COLO668 (cell line): ENCODE measurements at regions not wholly inside any gene's neighbourhood (a gene's known extent, or its start where the extent isn't known, plus 50 kb on each side); places are given as distances from the start of the nearest gene placed in this dataset.

Experiments
- DNase-seq: peaks from one replicate; lab custom pipeline; 2025; ENCODE audit not compliant: unreplicated experiment; lab: John Stamatoyannopoulos, UW

DNA sequence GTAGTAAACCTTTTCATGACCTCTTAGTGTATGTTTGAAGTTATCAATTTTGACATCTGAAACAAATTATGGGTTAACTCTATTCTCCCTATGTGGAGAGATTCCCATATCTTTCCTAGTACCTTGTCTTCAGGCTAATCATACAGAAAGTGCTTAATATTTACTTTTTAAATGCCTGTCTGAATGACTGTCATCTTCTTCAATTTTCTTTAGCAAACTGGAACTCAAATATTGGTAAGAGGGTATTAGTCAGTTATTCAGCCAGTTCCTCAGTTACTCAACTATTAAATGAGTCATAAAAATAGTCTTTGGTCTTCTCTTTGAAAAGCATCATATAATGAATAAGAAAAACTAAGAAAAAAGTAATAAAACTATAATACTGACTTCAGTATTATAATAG is 1038.0 kb upstream of the PIK3C3 start:
- no peak for DNase-seq

DNA sequence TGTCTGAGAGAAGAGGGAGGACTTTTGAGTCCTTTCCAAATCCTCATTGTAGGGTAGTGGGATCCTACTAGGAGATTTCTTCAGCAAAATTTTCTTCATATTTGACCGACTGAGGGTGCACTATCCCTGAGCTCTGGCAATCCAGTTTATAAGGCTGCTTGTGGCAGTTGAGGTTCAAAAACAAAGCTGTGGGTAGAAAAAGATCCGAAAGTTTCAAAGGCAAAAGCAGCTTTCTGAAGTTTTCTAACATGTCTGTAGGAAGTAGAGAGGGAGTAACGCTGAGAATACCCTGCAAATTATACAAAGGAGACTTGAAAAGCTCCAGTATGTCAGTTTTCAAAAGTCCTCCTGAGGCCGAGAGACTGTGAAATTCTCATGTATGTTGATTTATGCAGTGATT is 1039.3 kb upstream of the PIK3C3 start:
- DNase-seq = no peak

DNA sequence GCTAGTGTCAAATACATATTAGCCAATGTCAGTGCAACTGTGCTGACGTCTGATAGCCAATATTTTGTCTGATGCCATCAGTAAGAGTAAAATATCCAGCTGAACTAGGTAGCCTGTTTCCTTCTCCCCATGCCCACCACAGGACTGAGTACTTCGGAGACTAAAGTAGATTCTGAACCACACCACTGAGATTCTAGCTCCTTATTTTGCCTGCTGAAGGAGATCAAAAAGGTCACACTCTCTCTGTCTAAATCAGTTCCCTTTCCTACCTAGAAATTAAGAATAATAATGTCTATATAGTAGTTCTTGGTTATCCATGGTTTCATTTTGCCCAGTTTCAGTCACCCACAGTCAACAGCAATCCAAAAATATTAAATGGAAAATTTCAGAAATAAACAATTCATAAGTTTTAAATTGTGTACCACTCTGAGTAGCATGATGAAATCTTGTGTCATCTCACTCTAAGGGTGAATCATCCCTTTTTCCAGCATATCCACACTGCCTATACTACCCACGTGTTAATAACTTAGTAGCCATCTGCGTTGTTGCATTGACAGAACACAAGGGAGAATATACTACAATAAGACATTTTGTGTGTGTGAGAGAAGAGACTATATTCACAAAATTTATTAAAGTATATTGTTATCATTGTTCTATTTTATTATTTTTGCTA is 1043.3 kb upstream of the PIK3C3 start:
- DNase-seq = no peak

DNA sequence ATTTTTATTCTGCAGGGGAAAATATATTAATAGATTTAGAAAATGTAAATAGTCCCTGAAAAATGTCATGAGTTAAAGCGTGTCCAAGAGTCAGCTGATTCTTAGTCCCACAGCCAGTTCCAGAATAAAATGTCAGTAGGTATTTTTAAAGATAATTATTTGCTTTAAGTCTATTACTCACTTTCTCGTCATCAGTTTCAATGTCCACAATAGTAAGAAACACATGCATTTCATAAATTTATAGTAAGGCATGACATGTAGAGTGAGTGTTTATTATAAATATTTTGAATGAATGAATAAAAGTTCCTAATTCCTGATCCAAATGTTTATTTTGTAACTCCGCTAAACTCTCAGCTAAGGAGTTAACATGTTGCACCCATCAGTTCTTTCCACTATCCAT is 1044.0 kb upstream of the PIK3C3 start:
- DNase-seq = no peak

DNA sequence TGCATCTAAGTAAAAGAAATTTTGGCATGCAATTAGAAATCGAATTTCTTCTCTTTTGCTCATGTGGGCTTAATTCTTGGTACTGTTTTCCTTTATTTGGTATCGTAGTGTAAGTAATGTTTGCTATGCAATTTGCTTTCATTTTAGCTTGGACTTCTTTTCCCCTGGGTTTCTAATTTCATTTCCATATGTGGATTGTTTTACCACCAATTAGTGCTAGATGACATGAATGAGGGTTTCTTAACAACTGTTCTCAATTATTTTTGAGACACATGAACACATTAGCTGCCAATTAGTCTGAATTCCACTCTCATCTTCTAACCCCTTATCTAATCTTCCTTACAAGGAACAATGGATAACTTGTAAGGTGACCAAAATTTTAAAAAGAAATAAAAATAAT is 1047.2 kb upstream of the PIK3C3 start:
- DNase-seq = no peak

DNA sequence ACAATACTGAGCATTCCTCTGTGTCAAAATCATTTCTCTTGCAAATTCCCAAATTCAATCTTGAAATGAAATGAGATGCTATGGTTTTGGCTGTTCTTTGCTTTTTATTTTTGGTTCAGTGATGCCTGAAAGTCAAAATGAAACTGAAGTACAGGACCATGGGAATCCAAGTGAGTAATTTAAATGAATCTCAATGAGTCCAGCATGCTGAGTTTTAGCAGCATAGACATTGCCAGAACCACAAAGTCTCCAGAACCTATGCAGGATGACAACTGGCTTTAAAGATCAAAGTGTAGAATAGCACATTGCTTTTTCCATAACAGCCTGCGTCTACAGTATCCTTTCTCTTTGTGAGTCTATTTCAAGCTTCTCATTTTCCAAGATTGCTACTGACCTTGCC is 1050.7 kb upstream of the PIK3C3 start:
- no peak for DNase-seq

DNA sequence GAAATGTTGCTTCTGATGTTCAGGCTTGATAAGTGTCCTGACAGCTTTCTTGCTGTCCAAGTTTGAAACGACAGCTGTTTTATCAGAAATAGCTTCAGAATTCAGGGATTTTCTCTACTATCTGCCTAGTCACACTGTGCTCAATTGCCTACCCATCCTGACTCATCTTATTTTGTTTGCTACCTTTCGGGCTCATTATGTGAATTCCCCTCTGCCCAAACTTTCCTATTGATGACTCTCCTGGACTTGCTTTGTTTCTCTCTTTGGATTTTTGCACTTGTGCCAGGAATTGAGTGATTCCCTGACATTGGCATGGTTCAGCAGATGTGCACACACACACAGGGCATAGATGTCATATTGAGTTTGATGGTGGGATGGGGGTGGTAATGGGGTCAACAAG is 1052.6 kb upstream of the PIK3C3 start:
- DNase-seq = no peak

DNA sequence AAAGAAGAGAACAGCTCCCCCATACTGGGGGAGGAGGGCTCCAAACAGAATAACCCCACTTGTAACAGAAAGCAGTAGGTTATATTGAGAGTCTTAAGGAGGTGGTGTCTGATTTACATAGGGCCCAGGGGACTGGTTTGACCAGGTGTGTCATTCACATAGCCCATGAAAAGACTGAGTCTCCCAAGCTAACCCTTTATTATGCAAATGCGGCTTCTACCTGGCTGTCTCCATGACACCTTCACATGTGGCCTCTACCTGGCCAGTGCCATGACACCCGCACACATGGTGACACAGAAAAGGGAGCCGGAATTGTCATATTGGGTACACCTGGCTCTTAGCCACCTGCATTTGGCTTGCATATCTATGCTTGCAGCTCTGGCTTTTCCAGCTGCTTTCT is 1057.2 kb upstream of the PIK3C3 start:
- DNase-seq = no peak

DNA sequence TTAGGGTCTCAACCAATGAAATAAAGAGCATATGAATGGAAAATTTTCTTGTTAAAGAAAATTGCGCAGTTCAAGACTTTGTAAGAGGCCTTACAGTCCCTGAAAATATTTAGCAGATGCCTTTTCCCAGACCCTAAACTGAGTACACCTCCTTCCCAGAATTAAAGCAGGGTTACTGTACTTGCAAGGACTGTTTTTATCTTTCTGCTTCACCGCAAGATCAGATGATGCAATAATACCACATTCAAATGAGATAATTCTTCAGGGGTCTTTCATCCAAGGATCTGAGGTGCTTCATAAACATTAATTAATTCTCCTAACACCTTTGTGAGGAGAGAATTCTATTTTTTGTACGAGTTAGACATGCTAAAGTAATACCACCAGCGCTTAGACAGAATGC is 1071.8 kb upstream of the PIK3C3 start:
- DNase-seq = no peak

DNA sequence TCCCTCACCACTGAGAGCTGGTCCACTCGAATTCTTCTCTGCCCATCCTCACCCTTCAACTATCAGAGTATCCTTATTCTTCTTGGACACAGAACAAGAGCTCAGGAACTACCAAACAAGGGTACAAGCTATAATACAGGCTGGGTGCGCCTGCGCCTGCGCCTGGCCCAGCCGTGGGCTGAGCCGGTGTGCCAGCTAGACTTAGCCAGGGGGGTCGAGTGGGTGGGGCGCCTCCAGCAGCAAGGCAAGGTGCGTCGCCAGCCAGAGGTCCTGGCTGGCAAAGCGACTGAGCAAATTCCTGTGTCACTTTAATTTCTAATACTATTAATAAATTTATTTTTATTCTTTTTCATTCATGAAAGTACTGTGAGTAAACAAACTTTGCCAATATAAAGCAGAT is 1072.6 kb upstream of the PIK3C3 start:
- DNase-seq = no peak

DNA sequence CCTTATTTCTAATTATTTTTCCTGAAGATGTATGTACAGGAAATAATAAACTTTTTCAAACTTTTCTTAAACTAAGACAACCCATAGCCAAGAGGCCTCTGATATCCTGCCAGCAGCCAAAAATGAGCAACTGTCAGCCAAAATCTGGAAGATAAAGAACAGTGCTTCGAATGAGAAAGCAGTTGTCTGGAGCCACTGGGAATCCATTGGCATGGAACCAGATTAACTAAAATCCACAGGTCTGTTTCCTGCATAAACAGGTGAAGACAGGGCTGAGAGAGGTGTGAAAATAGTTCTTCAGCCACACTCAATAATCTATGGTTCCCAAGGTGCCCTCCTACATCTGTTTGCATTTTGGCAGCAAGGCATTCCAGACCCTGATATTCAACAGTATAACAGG is 1076.7 kb upstream of the PIK3C3 start:
- DNase-seq = no peak

DNA sequence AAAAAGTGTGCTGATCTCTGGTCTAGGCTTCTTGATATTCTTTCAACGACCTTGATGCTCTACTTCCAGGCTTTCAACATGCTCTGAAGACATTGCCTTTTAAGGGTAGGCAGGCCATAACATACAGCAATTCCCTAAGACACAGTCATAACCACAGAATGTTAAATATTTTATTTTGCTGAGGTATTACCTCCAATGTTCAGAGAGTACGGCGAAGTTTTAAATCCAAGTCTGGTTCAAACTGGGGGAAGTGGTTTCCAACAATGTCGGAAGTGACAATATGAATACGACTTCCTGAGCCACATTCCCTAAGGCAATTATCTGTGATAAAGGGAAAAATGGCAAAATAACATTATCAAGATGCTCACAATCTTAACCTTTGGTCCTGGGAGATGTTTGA is 1077.9 kb upstream of the PIK3C3 start:
- DNase-seq = no peak

DNA sequence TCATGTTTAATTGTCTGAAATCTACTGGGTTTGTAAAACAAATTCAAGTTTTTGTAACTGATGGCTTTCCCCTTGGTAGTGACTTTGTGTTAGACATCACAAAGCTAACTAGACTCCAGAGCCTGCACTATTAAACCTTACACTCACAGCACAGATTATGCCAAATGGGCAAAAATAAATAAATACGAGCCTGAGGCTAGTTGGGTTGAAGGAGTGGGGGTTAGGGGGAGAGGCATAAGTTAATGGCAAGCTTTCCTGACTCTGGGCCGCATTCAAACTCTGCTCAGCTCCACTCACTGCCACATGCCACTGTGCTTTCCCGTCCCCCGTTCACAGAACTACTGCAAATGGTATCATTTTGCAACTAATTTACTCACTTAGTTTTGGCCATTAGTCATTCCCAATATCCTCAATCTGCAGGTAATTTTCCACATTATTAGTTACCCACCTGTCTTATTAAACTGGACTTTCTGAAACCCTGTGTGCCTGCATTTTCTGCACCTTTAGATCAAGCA is 1079.9 kb upstream of the PIK3C3 start:
- DNase-seq = no peak

DNA sequence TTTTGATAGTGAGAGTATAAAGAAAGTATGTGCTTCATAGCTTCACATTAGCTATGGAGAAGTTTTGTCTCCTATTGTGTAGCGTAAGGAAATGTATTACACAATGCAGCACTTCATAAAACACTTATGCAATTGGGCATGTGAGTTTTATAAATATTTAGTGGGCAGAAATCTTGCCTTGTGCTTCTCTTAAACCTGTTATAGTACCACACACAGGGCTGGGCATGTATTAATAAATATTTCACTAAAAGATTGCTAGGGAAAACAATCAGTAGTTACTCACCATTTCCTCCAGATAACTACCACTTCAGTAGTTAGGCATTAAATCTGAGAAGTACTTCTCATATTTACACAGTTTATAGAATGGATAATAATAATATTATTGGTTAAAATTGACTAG is 1080.8 kb upstream of the PIK3C3 start:
- DNase-seq = no peak

DNA sequence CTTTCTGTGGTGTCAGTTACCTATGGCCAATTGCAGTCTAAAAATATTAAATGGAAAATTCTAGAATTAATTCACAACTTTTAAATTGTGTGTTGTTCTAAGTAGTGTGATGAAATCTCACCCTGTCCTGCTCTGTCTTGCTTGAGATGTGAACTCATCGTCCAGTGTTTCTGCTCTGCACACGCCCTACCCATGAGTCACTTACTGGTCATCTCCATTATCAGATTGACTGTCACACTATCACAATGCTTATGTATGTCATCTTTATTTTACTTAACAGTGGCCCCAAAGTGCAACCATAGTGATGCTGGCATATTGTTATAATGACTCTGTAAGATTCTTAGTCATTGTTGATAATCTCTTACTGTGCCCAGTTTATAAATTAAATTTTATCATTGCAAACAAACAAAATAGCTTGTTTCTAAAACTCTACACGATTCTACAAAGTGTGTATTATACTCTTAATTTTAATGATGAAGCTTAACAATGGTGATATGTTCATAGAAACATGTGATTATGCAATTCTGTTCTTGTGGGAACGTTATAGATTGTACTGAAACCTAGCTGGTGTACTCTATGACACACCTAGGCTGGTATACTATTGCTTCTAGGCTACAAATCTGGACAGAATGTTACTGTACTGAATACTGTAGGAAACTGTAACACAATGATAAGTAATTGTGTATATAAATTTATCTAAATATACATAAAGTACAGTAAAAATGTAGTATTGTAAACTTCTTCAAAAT is 1086.8 kb upstream of the PIK3C3 start:
- no peak for DNase-seq

DNA sequence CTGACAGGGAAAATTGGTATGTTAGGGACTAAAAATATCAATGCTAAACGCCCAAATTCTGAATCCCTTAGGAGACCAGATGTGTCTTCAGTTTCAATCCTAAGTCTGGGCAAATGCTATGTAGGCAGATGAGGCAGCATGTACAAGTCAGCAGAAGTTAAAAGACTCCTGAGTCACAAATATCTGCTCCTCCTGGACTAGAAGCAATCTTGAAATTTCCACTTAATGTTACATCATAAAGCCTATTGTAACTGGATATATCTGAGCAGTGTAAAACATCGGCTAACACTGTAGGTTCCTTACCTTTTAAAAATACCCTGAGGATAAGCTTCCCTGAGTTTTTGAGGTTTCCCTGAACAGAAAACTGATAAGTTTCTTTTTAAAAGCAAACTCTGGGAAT is 1087.6 kb upstream of the PIK3C3 start:
- DNase-seq = no peak

DNA sequence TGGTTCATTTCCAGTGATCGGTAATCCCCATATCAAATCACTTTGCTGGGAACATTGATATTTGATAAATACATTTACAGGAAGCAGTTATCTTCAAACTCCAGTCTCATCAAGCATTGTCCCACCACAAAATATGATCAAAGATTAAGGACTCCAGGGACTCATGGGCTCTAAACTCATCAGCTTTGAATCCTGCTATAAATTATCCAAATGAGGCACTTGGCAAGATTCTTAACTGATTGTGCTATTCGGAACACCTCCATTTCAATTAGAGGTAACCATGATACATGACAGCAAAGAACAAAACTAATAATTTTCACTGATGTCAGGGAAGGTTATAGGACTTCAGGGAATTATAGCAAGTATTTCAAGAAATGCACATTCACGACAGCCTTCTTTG is 1088.1 kb upstream of the PIK3C3 start:
- no peak for DNase-seq

DNA sequence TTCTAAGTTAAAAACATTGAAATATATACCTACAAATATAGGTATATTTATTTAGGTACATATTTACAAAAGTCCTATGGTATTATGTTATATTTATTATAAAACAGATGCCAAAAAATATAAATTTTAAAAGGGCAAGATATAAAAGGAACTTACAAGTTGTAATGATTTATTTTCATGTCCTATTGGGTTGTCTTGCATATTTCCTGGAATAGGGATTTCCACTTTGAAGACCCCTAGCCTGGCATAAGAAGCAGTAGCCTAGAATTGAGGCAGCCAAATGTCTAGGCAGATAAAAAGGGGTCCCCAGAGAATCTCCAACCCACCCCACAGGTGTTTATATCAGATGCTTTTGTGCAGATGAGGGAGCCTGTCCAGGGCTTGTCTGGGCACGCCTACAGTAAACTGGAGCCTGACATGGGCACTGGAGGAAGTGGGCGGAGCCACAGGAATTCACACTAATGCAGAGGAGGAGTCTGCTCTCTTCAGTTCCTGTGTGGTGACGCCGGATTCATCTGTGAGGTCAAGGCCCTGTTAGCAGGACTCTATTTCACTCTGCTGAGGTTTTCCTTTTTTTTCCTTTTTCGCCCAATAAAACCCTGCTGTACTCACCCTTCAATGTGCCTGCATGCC is 1088.9 kb upstream of the PIK3C3 start:
- DNase-seq = peak; percentile 46

DNA sequence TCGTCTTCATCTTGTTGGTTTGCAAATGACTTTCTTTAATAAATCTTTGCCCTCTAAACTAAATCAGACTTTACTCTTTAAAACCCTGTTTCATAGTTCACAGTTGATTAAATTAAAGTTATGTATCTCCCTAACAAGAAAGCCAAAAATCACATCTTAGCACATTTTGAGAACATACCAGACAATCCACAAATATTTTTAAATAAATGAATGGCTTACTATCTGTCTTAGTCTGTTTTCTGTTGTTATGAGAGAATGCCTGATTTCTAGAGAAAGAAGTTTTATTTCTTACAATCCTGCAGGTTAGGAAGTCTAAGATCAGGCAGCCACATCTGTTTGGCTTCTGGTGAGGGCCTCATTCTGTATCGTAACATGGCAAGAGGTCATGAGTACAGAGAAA is 1090.2 kb upstream of the PIK3C3 start:
- no peak for DNase-seq

DNA sequence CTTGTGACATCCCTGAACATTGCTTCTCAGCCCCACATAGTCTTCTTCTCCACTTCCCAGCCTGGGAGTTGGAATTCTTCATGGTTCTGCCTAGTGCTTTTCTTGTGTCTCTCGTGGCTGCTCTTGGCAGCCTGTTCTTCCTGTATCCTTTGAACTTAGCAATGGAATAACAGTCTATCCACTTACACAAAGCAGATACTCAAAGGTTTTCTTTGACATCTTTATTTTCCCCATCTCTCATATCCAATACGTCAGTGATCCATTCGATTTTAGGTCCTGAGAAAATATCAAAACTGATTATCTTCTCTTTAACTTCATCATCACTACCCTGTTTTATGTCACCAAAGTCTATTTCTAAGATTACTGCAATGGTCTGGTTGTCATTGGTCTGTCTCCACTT is 1091.2 kb upstream of the PIK3C3 start:
- DNase-seq = no peak

DNA sequence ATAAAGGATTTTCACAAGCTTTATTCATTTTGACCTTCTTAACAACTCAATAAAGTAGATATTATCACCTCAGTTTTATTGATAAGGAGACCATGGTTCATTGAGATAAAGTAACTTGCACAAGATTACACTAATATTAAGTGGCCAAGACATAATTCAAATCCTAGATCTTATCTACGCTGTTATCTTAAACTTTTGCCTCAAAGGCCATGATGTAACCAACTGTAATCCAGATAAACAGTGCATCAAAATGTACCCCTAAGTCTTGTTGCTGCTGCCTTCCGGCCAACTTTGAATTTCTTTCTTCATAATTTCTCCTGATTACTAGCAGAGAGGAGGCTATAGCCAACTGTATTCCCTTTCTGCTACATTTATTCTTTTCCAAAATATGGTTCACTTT is 1094.8 kb upstream of the PIK3C3 start:
- no peak for DNase-seq

DNA sequence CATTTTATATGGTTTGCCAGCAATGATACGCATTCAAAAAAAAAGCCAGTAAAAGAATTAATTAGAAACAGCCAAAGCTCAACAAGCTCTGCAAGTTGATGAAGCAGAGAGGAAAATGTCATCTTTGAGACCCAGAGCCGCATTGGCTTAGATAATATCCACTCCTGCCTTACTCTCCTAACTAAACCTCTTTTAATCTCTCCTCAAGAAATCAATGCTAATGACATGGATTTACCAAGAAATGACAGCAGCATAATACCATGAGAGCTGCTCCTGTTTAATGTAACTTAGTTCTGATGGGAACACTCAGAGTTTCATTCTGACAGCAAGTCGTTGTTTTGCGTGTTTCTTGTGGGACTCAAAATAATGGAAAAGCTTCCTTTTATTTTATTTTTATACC is 1099.4 kb upstream of the PIK3C3 start:
- DNase-seq = no peak
